HG03196 (cell line): ENCODE measurements at regions not wholly inside any gene's neighbourhood (a gene's known extent, or its start where the extent isn't known, plus 50 kb on each side); places are given as distances from the start of the nearest gene placed in this dataset.
"Not testable (repeated sequence)": the region's sequence is repeated elsewhere in the genome, so short reads cannot be mapped to it uniquely, and the experiment has no call there.

Source experiments
- ATAC-seq: cut with Tn5 transposase; IDR thresholded peaks from one replicate; pipeline ENCODE4 v1.9.1; 2021; ENCODE audit not compliant: unreplicated experiment

DNA sequence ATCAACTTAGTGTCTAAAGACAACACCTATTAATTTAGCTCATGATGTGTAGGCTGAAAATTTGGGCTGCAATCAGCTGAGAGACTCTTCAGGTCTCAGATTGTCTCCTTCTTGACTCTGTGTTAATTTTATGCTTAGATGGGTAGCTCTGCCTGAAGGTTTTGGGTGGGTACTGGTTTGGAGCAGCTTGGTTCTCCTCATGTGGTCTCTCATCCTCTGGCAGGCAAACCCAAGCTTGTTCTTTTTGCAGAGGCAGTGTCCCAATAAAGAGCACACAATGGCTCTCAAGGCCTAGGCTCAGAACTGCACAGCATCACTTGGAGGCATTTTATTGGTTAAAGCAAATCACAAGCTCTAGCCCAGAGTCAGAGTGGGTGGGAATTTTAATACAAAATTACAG, 280.6 kb downstream of the BTBD3 start:
- no peak for ATAC-seq

- no peak for ATAC-seq
Measured at GRCh38 chr20:12199703-12200102, 282.0 kb downstream of the BTBD3 start.

- no peak for ATAC-seq
Measured at GRCh38 chr20:12201289-12201991, 283.7 kb downstream of the BTBD3 start.

DNA sequence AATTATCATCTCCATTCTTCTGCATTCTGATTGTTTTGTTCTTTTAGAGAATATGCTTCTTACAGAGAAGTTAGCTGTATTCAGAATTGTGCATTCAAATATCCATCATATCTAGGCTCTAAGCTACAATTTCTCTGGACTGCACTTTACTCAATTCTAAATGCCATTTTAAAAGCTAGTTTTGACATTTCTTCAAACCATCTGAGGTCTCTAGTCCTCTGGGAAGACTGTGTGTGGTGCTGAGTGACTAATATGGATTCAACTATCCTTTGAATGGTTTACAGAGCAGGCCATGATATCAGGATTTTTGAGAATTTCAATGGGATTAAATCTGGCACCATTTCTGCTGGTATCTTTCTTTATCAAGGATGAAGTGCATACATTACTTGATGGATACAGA, 285.7 kb downstream of the BTBD3 start:
- ATAC-seq, result no peak

- ATAC-seq, result no peak
Measured at GRCh38 chr20:12203981-12204380, 286.3 kb downstream of the BTBD3 start.

GRCh38 chr20:12207875-12208274, 290.2 kb downstream of the BTBD3 start:
- no peak for ATAC-seq

DNA sequence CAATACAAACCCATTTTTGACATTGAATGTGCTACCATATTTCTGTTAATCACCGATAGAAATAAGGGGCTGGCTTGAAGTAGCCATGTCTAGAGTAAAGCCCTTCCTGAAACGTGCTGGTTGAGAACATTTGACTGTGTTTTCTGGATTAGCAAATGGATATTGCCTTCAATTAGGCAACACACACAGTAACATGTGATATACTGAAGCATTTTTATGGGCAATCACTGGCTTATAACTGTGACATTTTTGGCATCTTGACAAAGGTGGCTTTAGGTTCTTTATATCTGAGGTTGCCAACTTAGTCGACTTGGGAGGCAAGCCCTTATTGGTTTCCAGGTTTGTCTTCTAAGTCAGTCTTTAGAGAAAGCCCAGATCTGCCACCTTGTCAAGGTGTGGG, 292.9 kb downstream of the BTBD3 start:
- ATAC-seq, result no peak

DNA sequence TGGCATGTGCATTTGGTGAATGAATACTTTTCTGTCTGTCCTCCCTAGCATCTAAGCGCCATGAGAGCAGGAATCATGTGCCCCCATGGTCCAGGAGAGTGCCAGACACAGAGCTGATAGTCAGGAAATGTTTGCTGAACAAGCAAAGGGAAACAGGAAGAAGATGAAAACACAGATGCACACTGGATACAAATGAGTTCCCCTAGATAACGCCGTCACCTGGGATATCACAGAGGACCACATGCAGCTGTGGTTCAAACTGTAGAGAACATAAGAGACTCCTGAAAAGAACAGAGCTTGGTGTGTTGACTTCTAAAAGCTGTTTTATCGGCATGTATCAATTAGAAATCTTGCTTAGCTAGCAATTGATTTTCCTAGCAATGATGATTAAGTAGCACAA, 293.7 kb downstream of the BTBD3 start:
- ATAC-seq, result no peak

GRCh38 chr20:12217382-12217781, 299.7 kb downstream of the BTBD3 start:
- ATAC-seq, result no peak

DNA sequence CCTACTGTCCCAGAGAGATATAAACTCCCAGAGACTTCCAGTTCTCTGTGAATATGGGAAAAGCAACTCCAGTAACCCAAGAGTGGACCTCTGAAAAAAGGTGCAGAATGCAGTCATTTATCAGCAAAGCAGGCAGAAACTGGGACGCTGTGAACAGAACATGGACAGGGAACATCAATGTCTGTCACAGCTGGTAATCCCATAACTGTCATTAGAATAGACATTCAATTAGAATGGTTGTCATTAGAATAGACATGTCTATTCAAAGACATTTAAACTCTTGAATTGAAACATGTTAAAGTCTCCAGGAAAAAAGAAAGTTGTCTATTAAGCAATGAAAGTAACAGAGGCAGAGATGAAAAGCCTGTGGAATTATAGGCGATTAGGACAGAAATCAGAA, 302.1 kb downstream of the BTBD3 start:
- no peak for ATAC-seq

- ATAC-seq, result no peak
Measured at GRCh38 chr20:12223057-12223456, 305.4 kb downstream of the BTBD3 start.

GRCh38 chr20:12225898-12226297, 308.2 kb downstream of the BTBD3 start:
- ATAC-seq, result no peak

DNA sequence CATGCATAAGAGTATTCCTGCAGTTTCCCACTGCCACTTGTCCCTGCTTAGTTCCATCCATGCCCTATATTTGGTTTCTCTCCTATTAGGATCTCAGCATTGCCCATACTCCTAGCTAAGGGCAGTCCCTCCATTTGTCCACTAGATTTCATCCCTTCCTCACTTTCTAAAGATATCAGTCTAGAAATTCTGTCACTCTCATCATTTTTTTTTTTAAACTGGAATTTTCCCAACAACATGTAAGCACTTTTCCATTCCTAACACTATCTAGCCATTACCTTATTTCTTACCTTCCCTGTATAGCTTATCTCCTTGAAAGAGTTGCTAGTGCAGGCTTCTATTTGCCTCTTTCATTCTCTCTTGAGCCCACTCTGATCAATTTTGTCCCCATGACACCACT, 312.2 kb downstream of the BTBD3 start:
- ATAC-seq, result no peak

GRCh38 chr20:12237772-12238171, 320.1 kb downstream of the BTBD3 start:
- no peak for ATAC-seq

- no peak for ATAC-seq
Measured at GRCh38 chr20:12241065-12241464, 323.4 kb downstream of the BTBD3 start.

- no peak for ATAC-seq
Measured at GRCh38 chr20:12243327-12243726, 325.6 kb downstream of the BTBD3 start.

DNA sequence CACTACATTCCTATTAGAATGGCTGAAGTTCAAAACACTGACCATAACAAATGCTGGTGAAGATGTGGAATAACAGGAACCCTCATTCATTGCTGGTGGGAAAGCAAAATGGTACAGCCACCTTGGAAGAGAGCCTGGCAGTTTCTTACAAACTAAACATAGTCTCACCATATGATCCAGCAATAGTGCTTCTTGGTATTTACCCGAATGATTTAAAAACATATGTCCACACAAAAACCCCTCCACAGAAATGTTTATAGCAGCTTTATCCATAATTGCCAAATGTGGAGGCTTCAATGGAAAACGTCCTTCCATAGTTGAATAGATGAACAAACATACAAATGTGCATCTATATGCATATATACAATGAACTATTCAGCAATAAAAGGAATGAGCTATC, 330.8 kb downstream of the BTBD3 start:
- no peak for ATAC-seq

GRCh38 chr20:12250661-12251060, 333.0 kb downstream of the BTBD3 start:
- not testable (repeated sequence) for ATAC-seq

GRCh38 chr20:12252793-12253192, 335.1 kb downstream of the BTBD3 start:
- ATAC-seq, result no peak

DNA sequence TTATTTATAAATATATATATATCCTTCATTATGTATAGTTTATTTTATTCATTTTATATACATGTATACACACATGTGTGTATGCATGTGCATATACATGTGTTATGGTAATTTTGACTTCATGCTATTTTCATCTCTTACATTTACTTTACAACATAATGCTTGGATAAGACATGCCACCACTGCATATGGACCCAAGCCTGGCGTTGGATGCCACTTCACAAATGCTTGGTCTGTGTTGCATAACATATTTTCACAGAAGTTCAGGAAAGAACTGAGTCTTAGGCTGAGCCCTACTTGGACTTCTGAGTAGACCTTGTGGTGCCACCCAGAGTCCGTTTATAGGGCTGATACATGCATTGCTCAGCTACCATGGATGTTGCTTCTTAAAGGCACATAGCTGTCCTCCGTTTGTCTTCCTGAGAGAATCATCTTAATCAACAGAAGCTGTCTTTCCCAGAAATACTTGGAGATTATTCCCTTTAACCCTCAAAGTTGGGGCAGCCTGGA, 337.8 kb downstream of the BTBD3 start:
- ATAC-seq, result no peak

DNA sequence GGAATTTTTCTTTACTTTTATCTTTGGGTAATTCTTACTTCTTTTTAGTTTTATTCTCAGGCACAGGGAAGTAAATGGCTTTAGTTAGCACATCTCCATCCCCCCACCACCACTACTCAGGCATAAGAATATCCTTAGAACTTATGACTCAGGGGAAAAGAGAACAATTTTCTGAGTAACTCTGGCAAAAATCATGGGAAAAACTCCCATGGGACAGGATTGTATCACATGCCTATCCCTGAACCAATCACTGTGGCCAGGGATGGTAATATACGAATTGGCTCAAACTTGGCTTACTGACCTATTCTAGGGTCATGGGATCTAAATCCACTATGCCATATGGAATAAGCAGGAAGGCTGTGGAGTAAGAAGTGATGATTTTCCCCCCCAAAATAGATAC, 339.1 kb downstream of the BTBD3 start:
- ATAC-seq, result no peak

- no peak for ATAC-seq
Measured at GRCh38 chr20:12262747-12263146, 345.1 kb downstream of the BTBD3 start.

- no peak for ATAC-seq
Measured at GRCh38 chr20:12264711-12265110, 347.0 kb downstream of the BTBD3 start.
